Hepatocyte (in vitro differentiated cells): ENCODE measurements at regions not wholly inside any gene's neighbourhood (a gene's known extent, or its start where the extent isn't known, plus 50 kb on each side); places are given as distances from the start of the nearest gene placed in this dataset.

ENCODE experiments used
- CTCF ChIP-seq: fragments of 200-600 bp; sonication (generic); IDR thresholded peaks from 2 replicates; pipeline ENCODE4 v1.5.1; 2016; ENCODE audit warnings: antibody characterized with exemption, mild to moderate bottlenecking; ENCODE audit not compliant: poor library complexity
- EZH2 ChIP-seq: fragments of 200-600 bp; sonication (generic); IDR thresholded peaks from 2 replicates; pipeline ENCODE4 v1.6.1; 2016; ENCODE audit warnings: antibody characterized with exemption, mild to moderate bottlenecking, borderline replicate concordance
- EZH2phosphoT487 ChIP-seq: fragments of 200-600 bp; sonication (generic); IDR thresholded peaks from one replicate; pipeline ENCODE4 v1.6.1; 2018; ENCODE audit warnings: antibody characterized with exemption, mild to moderate bottlenecking, low read depth, moderate library complexity; ENCODE audit not compliant: unreplicated experiment, severe bottlenecking

- TF ChIP-seq CTCF = no peak
- no peak for TF ChIP-seq EZH2
- no peak for TF ChIP-seq EZH2phosphoT487
Observed at GRCh38 chr12:74959657-74960056, 250.0 kb downstream of the KCNC2 start.
